Osteoblast (primary cell): ENCODE measurements at regions not wholly inside any gene's neighbourhood (a gene's known extent, or its start where the extent isn't known, plus 50 kb on each side); places are given as distances from the start of the nearest gene placed in this dataset.
A peak's percentile ranks its signal among the peaks of the same experiment; 100 is the strongest.

ENCODE experiments used
- DNase-seq: peaks from one replicate; pipeline ENCODE4 v3.0.0; 2011; ENCODE audit warnings: low spot score, mixed read lengths; ENCODE audit not compliant: insufficient read length; ENCODE audit errors: missing footprints
- H2AFZ ChIP-seq: 2 replicates; pipeline ENCODE4 v1.6.0; 2011; ENCODE audit warnings: mild to moderate bottlenecking, low read length
- H3K27ac ChIP-seq: 2 replicates; pipeline ENCODE4 v1.5.1; 2011; ENCODE audit warnings: mild to moderate bottlenecking, low read depth, low read length, moderate library complexity
- H3K27me3 ChIP-seq: 2 replicates; pipeline ENCODE4 v1.6.0; 2012; ENCODE audit warnings: mild to moderate bottlenecking, control low read depth, inconsistent platforms, low read length, moderate library complexity; ENCODE audit not compliant: insufficient read depth
- H3K36me3 ChIP-seq: 2 replicates; pipeline ENCODE4 v1.5.1; 2011; ENCODE audit warnings: mild to moderate bottlenecking, low read length, control low read depth, moderate library complexity; ENCODE audit not compliant: insufficient read depth
- H3K4me1 ChIP-seq: 2 replicates; pipeline ENCODE4 v1.5.1; 2011; ENCODE audit warnings: mild to moderate bottlenecking, low read length, control low read depth, moderate library complexity; ENCODE audit not compliant: insufficient read depth
- H3K4me2 ChIP-seq: 2 replicates; pipeline ENCODE4 v1.6.0; 2011; ENCODE audit warnings: mild to moderate bottlenecking, low read length; ENCODE audit not compliant: insufficient read depth
- H3K4me3 ChIP-seq: fragments of 200-600 bp; sonication (generic); 3 replicates; pipeline ENCODE4 v1.5.1; 2012; ENCODE audit warnings: mild to moderate bottlenecking, low read length, inconsistent platforms; ENCODE audit not compliant: insufficient read depth
- H3K79me2 ChIP-seq: 2 replicates; pipeline ENCODE4 v1.6.0; 2012; ENCODE audit warnings: mild to moderate bottlenecking, low read length, control low read depth, inconsistent platforms; ENCODE audit not compliant: insufficient read depth
- H3K9me3 ChIP-seq: 2 replicates; pipeline ENCODE4 v1.5.1; 2011; ENCODE audit warnings: low read depth, low read length, control low read depth
- H4K20me1 ChIP-seq: 2 replicates; pipeline ENCODE4 v1.6.0; 2012; ENCODE audit warnings: mild to moderate bottlenecking, low read length, control low read depth; ENCODE audit not compliant: insufficient read depth
- CTCF ChIP-seq: IDR thresholded peaks from 2 replicates; pipeline ENCODE4 v1.5.1; 2011; ENCODE audit warnings: mild to moderate bottlenecking, low read depth, low read length, moderate library complexity; ENCODE audit errors: extremely low read depth

- Histone ChIP-seq H3K4me3 (no peak overlapping the region), H3K9me3 (no peaks in the 10 kb centered on the region), H3K4me1 (no peaks in the 10 kb centered on the region), H3K36me3 (no peaks in the 10 kb centered on the region), H3K4me2 (no peak overlapping the region), H3K27ac (no peak overlapping the region), H3K27me3 (no peaks in the 10 kb centered on the region), H3K79me2 (no peaks in the 10 kb centered on the region), H2AFZ (no peak overlapping the region), H4K20me1 (no peaks in the 10 kb centered on the region)
- no peak for TF ChIP-seq CTCF
- no peak for DNase-seq
Observed at GRCh38 chr9:88064554-88064953, 73.7 kb downstream of the SPATA31C2 start.

GRCh38 chr9:88060746-88061145, 77.5 kb downstream of the SPATA31C2 start:
- H3K36me3 ChIP-seq: no peaks in the 10 kb centered on the region
- peak; percentile 80 for DNase-seq
- no peaks in the 10 kb centered on the region for H3K79me2 ChIP-seq
- no peaks in the 10 kb centered on the region for H3K27me3 ChIP-seq
- no peaks in the 10 kb centered on the region for H4K20me1 ChIP-seq
- H3K4me3 ChIP-seq: no peak overlapping the region
- TF ChIP-seq CTCF: no peak
- no peak overlapping the region for H2AFZ ChIP-seq
- H3K9me3 ChIP-seq: no peaks in the 10 kb centered on the region
- no peak overlapping the region for H3K4me2 ChIP-seq
- no peaks in the 10 kb centered on the region for H3K4me1 ChIP-seq
- H3K27ac ChIP-seq: no peak overlapping the region

- no peaks in the 10 kb centered on the region for H3K36me3 ChIP-seq
- H3K27me3 ChIP-seq: no peaks in the 10 kb centered on the region
- TF ChIP-seq CTCF: no peak
- H3K4me3 ChIP-seq: no peak overlapping the region
- H3K4me1 ChIP-seq: no peaks in the 10 kb centered on the region
- no peak overlapping the region for H2AFZ ChIP-seq
- no peak for DNase-seq
- H4K20me1 ChIP-seq: no peaks in the 10 kb centered on the region
- H3K27ac ChIP-seq: no peak overlapping the region
- no peak overlapping the region for H3K4me2 ChIP-seq
- H3K79me2 ChIP-seq: no peaks in the 10 kb centered on the region
- no peaks in the 10 kb centered on the region for H3K9me3 ChIP-seq
Observed at GRCh38 chr9:88059469-88059868, 78.8 kb downstream of the SPATA31C2 start.

- no peak for DNase-seq
Observed at GRCh38 chr9:88056876-88057275, 81.4 kb downstream of the SPATA31C2 start.

More at GRCh38 chr9:88056876-88057275, 81.4 kb downstream of the SPATA31C2 start:
- H3K27ac ChIP-seq: no peak overlapping the region
- no peak for TF ChIP-seq CTCF
- no peaks in the 10 kb centered on the region for H3K27me3 ChIP-seq
- no peaks in the 10 kb centered on the region for H4K20me1 ChIP-seq
- no peaks in the 10 kb centered on the region for H3K9me3 ChIP-seq
- no peaks in the 10 kb centered on the region for H3K36me3 ChIP-seq
- no peak overlapping the region for H3K4me3 ChIP-seq
- H3K79me2 ChIP-seq: no peaks in the 10 kb centered on the region
- H3K4me2 ChIP-seq: no peak overlapping the region
- H2AFZ ChIP-seq: no peak overlapping the region
- H3K4me1 ChIP-seq: no peaks in the 10 kb centered on the region
